B cell (primary cell): ENCODE measurements at regions not wholly inside any gene's neighbourhood (a gene's known extent, or its start where the extent isn't known, plus 50 kb on each side); places are given as distances from the start of the nearest gene placed in this dataset.

ENCODE experiments used
- ATAC-seq: fragments of 200-7000 bp; cut with Tn5 transposase; one replicate; pipeline ENCODE4 v1.10.0; 2021; ENCODE audit warnings: low read depth, mild to moderate bottlenecking, moderate number of reproducible peaks, moderate library complexity
- CTCF ChIA-PET: fragments of 350-600 bp; sonication (Branson Sonifier 250); formaldehyde crosslinking; loops from one replicate; lab custom pipeline; 2021; ENCODE audit warnings: antibody characterized with exemption, inconsistent platforms; lab: Charles Lee
- POLR2A ChIA-PET: fragments of 350-600 bp; sonication (Branson Sonifier 250); formaldehyde crosslinking; loops from one replicate; lab custom pipeline; 2021; ENCODE audit warnings: antibody characterized with exemption; lab: Charles Lee
- DNase-seq: peaks from one replicate; pipeline ENCODE4 v3.0.0; 2013
- H2AFZ ChIP-seq: 2 replicates; pipeline ENCODE4 v1.6.1; 2012; ENCODE audit warnings: mild to moderate bottlenecking, low read depth, low read length; ENCODE audit not compliant: insufficient read depth, poor library complexity, severe bottlenecking
- H3K27ac ChIP-seq, 2 donors: 1 replicate in 1 of 2; 2 replicates in 1 of 2; pipeline ENCODE4 v1.5.1; 2012 to 2013; ENCODE audit warnings: low read length in 2 of 2, mild to moderate bottlenecking in 2 of 2, moderate library complexity in 1 of 2
- H3K27me3 ChIP-seq, 4 experiments: fragments of 200-600 bp in 1 of 4; sonication (generic) in 1 of 4; replicated peaks in 1 of 4; 1 replicate in 2 of 4; 2 replicates in 2 of 4; pipeline versions ENCODE4 v1.6.1 to v1.7.0; 2013 to 2016; ENCODE audit warnings: low read length in 3 of 4, mild to moderate bottlenecking in 2 of 4, mixed read lengths in 1 of 4, moderate library complexity in 1 of 4; ENCODE audit not compliant: insufficient read depth in 4 of 4, control insufficient read depth in 3 of 4; ENCODE audit errors: control extremely low read depth in 1 of 4
- H3K36me3 ChIP-seq, 2 experiments: replicated peaks in 1 of 2; 1 replicate in 1 of 2; 2 replicates in 1 of 2; pipeline versions ENCODE4 v1.6.1 to v1.7.1; 2013; ENCODE audit warnings: low read length in 1 of 2; ENCODE audit not compliant: insufficient read depth in 2 of 2, control insufficient read depth in 1 of 2; ENCODE audit errors: control extremely low read depth in 1 of 2, extremely low read depth in 1 of 2
- H3K4me1 ChIP-seq, 2 donors: fragments of 200-600 bp in 1 of 2; sonication (generic) in 1 of 2; 1 replicate in 1 of 2; 2 replicates in 1 of 2; pipeline versions ENCODE4 v1.5.1 to v1.6.1; 2013 to 2017; ENCODE audit warnings: low read length in 2 of 2; ENCODE audit not compliant: control insufficient read depth in 2 of 2, insufficient read depth in 2 of 2
- H3K4me2 ChIP-seq: replicated peaks from 2 replicates; pipeline ENCODE3; 2012; ENCODE audit warnings: mild to moderate bottlenecking, low read depth, low read length; ENCODE audit not compliant: poor library complexity, severe bottlenecking
- H3K4me3 ChIP-seq, 5 experiments: fragments of 200-600 bp in 1 of 5; sonication (generic) in 1 of 5; 1 replicate in 3 of 5; 2 replicates in 2 of 5; pipeline versions ENCODE4 v1.5.1 to v1.7.0; 2011 to 2016; ENCODE audit warnings: low read length in 4 of 5, mild to moderate bottlenecking in 4 of 5, low read depth in 2 of 5, control low read depth in 1 of 5, moderate library complexity in 1 of 5; ENCODE audit not compliant: insufficient read depth in 1 of 5; ENCODE audit errors: control extremely low read depth in 1 of 5, extremely low read depth in 1 of 5
- H3K79me2 ChIP-seq: fragments of 200-600 bp; sonication (generic); one replicate; pipeline ENCODE4 v1.6.0; 2016; ENCODE audit warnings: low read length; ENCODE audit not compliant: control insufficient read depth, insufficient read depth
- H3K9ac ChIP-seq: fragments of 200-600 bp; sonication (generic); 2 replicates; pipeline ENCODE4 v1.6.1; 2017; ENCODE audit warnings: mild to moderate bottlenecking, low read length, moderate library complexity
- H3K9me3 ChIP-seq, 3 donors: one replicate each; pipeline versions ENCODE4 v1.6.1 to v1.7.1; 2013; ENCODE audit warnings: low read length in 2 of 3; ENCODE audit not compliant: control insufficient read depth in 2 of 3, insufficient read depth in 1 of 3; ENCODE audit errors: control extremely low read depth in 1 of 3
- H4K20me1 ChIP-seq: 2 replicates; pipeline ENCODE4 v1.6.0; 2012; ENCODE audit warnings: mild to moderate bottlenecking, low read length; ENCODE audit not compliant: insufficient read depth, control insufficient read depth, poor library complexity, severe bottlenecking
- H3K27ac Mint-ChIP-seq: one replicate; pipeline ENCODE4 v1.8.0; 2021; ENCODE audit warnings: mixed read lengths
- H3K27me3 Mint-ChIP-seq: one replicate; pipeline ENCODE4 v1.8.0; 2021; ENCODE audit warnings: mixed read lengths
- H3K4me1 Mint-ChIP-seq: one replicate; pipeline ENCODE4 v1.8.0; 2021; ENCODE audit warnings: mixed read lengths
- H3K4me3 Mint-ChIP-seq: one replicate; pipeline ENCODE4 v1.8.0; 2021; ENCODE audit warnings: mixed read lengths
- H3K9me3 Mint-ChIP-seq: one replicate; pipeline ENCODE4 v1.8.0; 2022; ENCODE audit warnings: mixed read lengths; ENCODE audit not compliant: insufficient read depth
- CTCF ChIP-seq: fragments of 200-600 bp; IDR thresholded peaks from one replicate; pipeline ENCODE4 v1.8.0; 2022; ENCODE audit warnings: antibody characterized with exemption, mild to moderate bottlenecking
- EZH2 ChIP-seq: IDR thresholded peaks from 2 replicates; pipeline ENCODE4 v1.6.1; 2012; ENCODE audit warnings: borderline replicate concordance, low read depth, mild to moderate bottlenecking, moderate library complexity, low read length; ENCODE audit not compliant: insufficient read depth, poor library complexity, severe bottlenecking
- WGBS: methylation state at CpG from one replicate; pipeline ENCODE4 v1.1.5; 2013; ENCODE audit warnings: missing lambda C conversion rate; ENCODE audit not compliant: insufficient coverage; 5-methylcytosine and 5-hydroxymethylcytosine counted together
- intact Hi-C: fragments of 100-400 bp; cut with micrococcal nuclease; formaldehyde crosslinking; loops from one replicate; pipeline ENCODE4 v1.10.0; 2022

- POLR2A ChIA-PET = no interaction called here
- Mint-ChIP-seq H3K27ac (no peak overlapping the region), H3K4me1 (no peaks in the 10 kb centered on the region), H3K9me3 (peaks cover 6% of the 10 kb centered on the region), H3K4me3 (no peak overlapping the region), H3K27me3 (no peaks in the 10 kb centered on the region)
- Histone ChIP-seq H4K20me1 (no peaks in the 10 kb centered on the region), H3K9ac (no peak overlapping the region), H3K4me1 (no peaks in the 10 kb centered on the region), H2AFZ (no peak overlapping the region), H3K4me2 (no peak overlapping the region), H3K4me3 (no peak overlapping the region), H3K27me3 (no peaks in the 10 kb centered on the region), H3K79me2 (no peaks in the 10 kb centered on the region), H3K9me3 (peaks cover 6 to 16% (median 14%) of the 10 kb centered on the region in 3 donors), H3K27ac (no peak overlapping the region), H3K36me3 (no peaks in the 10 kb centered on the region)
- CTCF ChIA-PET = no interaction called here
- intact Hi-C loops = no loop called here
- TF ChIP-seq EZH2 = no peak
- TF ChIP-seq CTCF = no peak
- DNase-seq (no peak), ATAC-seq (no peak)
Measured at GRCh38 chr16:52855463-52855862, 197.2 kb downstream of the CHD9NB start.

GRCh38 chr16:52852978-52853377, 199.7 kb downstream of the CHD9NB start:
- peaks cover 6 to 16% (median 14%) of the 10 kb centered on the region in 3 donors for H3K9me3 ChIP-seq
- Mint-ChIP-seq H3K27ac (no peak overlapping the region), H3K27me3 (no peaks in the 10 kb centered on the region), H3K9me3 (peaks cover 17% of the 10 kb centered on the region), H3K4me3 (no peak overlapping the region), H3K4me1 (no peaks in the 10 kb centered on the region)
- H3K27ac ChIP-seq = no peak overlapping the region
- H3K79me2 ChIP-seq = no peaks in the 10 kb centered on the region
- no peaks in the 10 kb centered on the region for H3K27me3 ChIP-seq
- H3K4me2 ChIP-seq = no peak overlapping the region
- no peaks in the 10 kb centered on the region for H3K36me3 ChIP-seq
- no peak overlapping the region for H3K4me3 ChIP-seq
- H3K9ac ChIP-seq = no peak overlapping the region
- no peak overlapping the region for H2AFZ ChIP-seq
- POLR2A ChIA-PET = no interaction called here
- ATAC-seq (no peak), DNase-seq (no peak)
- CTCF ChIA-PET = no interaction called here
- intact Hi-C loops = no loop called here
- TF ChIP-seq EZH2 = no peak
- TF ChIP-seq CTCF = no peak
- 68% methylated on average over 5 of the region's 5 CpGs for WGBS
- no peaks in the 10 kb centered on the region for H3K4me1 ChIP-seq
- H4K20me1 ChIP-seq = no peaks in the 10 kb centered on the region
